Lower leg skin (tissue), 3 donors: ENCODE measurements at regions not wholly inside any gene's neighbourhood (a gene's known extent, or its start where the extent isn't known, plus 50 kb on each side); places are given as distances from the start of the nearest gene placed in this dataset.

Source experiments
- POLR2A ChIP-seq, 2 donors: fragments of 450-650 bp; IDR thresholded peaks; one replicate each; pipeline ENCODE4 v1.6.1; 2016 to 2017; ENCODE audit warnings: antibody characterized with exemption in 2 of 2, mild to moderate bottlenecking in 1 of 2, moderate library complexity in 1 of 2
- TF ChIP-seq, protein P1 (sequence below), 3 donors: fragments of 450-650 bp; IDR thresholded peaks; one replicate each; pipeline ENCODE4 v1.5.1; 2016; ENCODE audit warnings: antibody characterized with exemption in 3 of 3, mild to moderate bottlenecking in 3 of 3, moderate library complexity in 2 of 3

DNA sequence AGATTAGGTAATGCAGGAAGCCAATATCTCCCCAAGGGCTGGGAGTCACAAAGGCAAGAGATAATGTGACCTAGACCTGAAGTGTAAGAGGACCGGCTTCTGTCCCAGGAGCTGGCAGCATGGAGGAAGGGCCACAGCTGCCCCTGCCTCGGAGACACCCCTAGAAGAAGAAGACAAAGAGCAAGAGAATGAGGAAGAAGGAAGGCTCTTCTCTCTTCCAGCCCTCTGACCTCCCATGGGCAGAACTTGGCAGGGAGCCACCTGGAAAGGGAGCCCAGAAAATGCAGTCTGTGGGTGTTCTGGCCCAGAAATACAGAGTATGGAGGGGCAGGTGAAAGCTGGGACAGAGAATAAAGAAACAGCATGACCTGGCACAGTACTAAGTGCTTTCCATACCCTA lies 151.0 kb downstream of the C5orf15 start:
- TF ChIP-seq POLR2A (IDR thresholded peaks at IDR 0.05): no peak
- TF ChIP-seq, protein P1, sequence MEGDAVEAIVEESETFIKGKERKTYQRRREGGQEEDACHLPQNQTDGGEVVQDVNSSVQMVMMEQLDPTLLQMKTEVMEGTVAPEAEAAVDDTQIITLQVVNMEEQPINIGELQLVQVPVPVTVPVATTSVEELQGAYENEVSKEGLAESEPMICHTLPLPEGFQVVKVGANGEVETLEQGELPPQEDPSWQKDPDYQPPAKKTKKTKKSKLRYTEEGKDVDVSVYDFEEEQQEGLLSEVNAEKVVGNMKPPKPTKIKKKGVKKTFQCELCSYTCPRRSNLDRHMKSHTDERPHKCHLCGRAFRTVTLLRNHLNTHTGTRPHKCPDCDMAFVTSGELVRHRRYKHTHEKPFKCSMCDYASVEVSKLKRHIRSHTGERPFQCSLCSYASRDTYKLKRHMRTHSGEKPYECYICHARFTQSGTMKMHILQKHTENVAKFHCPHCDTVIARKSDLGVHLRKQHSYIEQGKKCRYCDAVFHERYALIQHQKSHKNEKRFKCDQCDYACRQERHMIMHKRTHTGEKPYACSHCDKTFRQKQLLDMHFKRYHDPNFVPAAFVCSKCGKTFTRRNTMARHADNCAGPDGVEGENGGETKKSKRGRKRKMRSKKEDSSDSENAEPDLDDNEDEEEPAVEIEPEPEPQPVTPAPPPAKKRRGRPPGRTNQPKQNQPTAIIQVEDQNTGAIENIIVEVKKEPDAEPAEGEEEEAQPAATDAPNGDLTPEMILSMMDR (IDR thresholded peaks at IDR 0.05): no peak
